ENCODE measurements at regions not wholly inside any gene's neighbourhood (a gene's known extent, or its start where the extent isn't known, plus 50 kb on each side); places are given as distances from the start of the nearest gene placed in this dataset.

GRCh38 chr3:59456852-59457485, 407.1 kb upstream of the CFAP20DC start:
- no peak for TF ChIP-seq CTCF (IDR thresholded peaks at IDR 0.05; ENCODE audit: unreplicated experiment in 3 of 3)
- H3K4me3 Mint-ChIP-seq, result no peak overlapping the region
- H3K27me3 Mint-ChIP-seq (ENCODE audit: low read depth), result no peaks in the 10 kb centered on the region
- no peaks in the 10 kb centered on the region for H3K4me1 Mint-ChIP-seq
- H3K27ac Mint-ChIP-seq, result no peak overlapping the region
- H3K36me3 Mint-ChIP-seq (ENCODE audit: low read depth), result no peaks in the 10 kb centered on the region
- H3K9me3 Mint-ChIP-seq, result peaks cover 7% of the 10 kb centered on the region

GRCh38 chr3:59451800-59452746, 402.2 kb upstream of the CFAP20DC start:
- Mint-ChIP-seq H3K36me3 (ENCODE audit: low read depth) (no peaks in the 10 kb centered on the region), H3K27ac (no peak overlapping the region), H3K9me3 (no peaks in the 10 kb centered on the region), H3K4me1 (peaks cover 16% of the 10 kb centered on the region), H3K4me3 (no peak overlapping the region), H3K27me3 (ENCODE audit: low read depth) (peaks cover 5% of the 10 kb centered on the region)
- no peak for TF ChIP-seq CTCF (IDR thresholded peaks at IDR 0.05; ENCODE audit: unreplicated experiment in 3 of 3)

- Mint-ChIP-seq H3K9me3 (no peaks in the 10 kb centered on the region), H3K36me3 (ENCODE audit: low read depth) (no peaks in the 10 kb centered on the region), H3K4me3 (no peak overlapping the region), H3K4me1 (peaks cover 24% of the 10 kb centered on the region), H3K27me3 (ENCODE audit: low read depth) (peaks cover 5% of the 10 kb centered on the region), H3K27ac (no peak overlapping the region)
- TF ChIP-seq CTCF (IDR thresholded peaks at IDR 0.05; ENCODE audit: unreplicated experiment in 3 of 3), result no peak
Measured at GRCh38 chr3:59450946-59451763, 401.3 kb upstream of the CFAP20DC start.

GRCh38 chr3:59450437-59450836, 400.6 kb upstream of the CFAP20DC start:
- no peak overlapping the region for H3K27ac Mint-ChIP-seq
- no peak for TF ChIP-seq CTCF (IDR thresholded peaks at IDR 0.05; ENCODE audit: unreplicated experiment in 3 of 3)
- no peaks in the 10 kb centered on the region for H3K9me3 Mint-ChIP-seq
- H3K36me3 Mint-ChIP-seq (ENCODE audit: low read depth), result no peaks in the 10 kb centered on the region
- H3K27me3 Mint-ChIP-seq (ENCODE audit: low read depth), result peaks cover 5% of the 10 kb centered on the region
- H3K4me3 Mint-ChIP-seq, result no peak overlapping the region
- peaks cover 28% of the 10 kb centered on the region for H3K4me1 Mint-ChIP-seq

GRCh38 chr3:59446775-59447465, 397.1 kb upstream of the CFAP20DC start:
- Mint-ChIP-seq H3K9me3 (no peaks in the 10 kb centered on the region), H3K4me1 (peaks cover 28% of the 10 kb centered on the region), H3K27me3 (ENCODE audit: low read depth) (peaks cover 10% of the 10 kb centered on the region), H3K27ac (no peak overlapping the region), H3K36me3 (ENCODE audit: low read depth) (no peaks in the 10 kb centered on the region), H3K4me3 (no peak overlapping the region)
- no peak for TF ChIP-seq CTCF (IDR thresholded peaks at IDR 0.05; ENCODE audit: unreplicated experiment in 3 of 3)

Data from nephron (organoid).